Epithelial cell of proximal tubule (primary cell): ENCODE measurements at regions not wholly inside any gene's neighbourhood (a gene's known extent, or its start where the extent isn't known, plus 50 kb on each side); places are given as distances from the start of the nearest gene placed in this dataset.
A peak's percentile ranks its signal among the peaks of the same experiment; 100 is the strongest.

Experiments used
- DNase-seq: peaks from one replicate; pipeline ENCODE4 v3.0.0-alpha.2; 2011; ENCODE audit warnings: low read depth
- H3K4me3 ChIP-seq: 2 replicates; pipeline ENCODE4 v1.5.1; 2011; ENCODE audit warnings: low read depth, mild to moderate bottlenecking, low read length
- TF ChIP-seq, protein P1 (sequence below): conservative IDR thresholded peaks from 2 replicates; pipeline ENCODE4 v1.5.1; 2012; ENCODE audit warnings: low read depth, mild to moderate bottlenecking, low read length

DNA sequence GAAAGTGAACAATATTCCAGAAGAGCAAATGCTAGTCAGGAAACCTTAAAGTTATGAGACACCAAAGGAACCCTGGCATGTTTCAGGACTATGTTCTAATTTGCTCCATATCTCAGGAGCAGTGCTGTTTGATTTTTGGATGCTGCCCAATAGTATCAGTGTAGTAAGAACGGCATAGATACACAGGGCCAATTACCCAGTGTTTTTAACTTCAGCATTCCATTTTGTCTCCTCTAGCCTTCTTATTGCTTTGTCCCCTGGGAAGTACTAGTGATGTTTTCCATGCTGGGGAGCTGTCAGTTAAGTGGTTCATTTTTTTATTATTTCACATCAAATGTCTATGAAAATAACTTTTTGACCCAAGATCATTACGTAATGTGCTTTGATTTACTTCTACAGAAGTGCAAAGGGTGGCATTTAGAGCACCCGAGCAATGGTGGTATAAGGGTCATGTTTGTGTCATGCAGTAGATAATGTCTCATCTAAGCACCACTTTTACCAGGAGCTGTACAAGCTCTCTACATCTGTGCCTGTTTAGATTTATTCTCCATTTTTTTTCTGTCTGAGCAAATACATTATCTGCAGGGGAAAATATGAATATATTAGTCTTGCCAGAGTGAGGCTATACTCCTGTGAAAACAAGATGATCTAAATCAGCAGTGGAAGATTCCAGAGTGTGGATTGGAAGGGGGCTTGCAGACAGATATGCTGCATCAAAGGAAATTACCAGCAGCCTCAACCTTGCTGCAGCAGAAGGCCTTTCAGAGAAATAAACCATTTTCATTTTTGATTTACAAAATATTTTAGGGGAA lies 198.8 kb upstream of the OPRM1 start:
- no peak for DNase-seq
- TF ChIP-seq, protein P1, sequence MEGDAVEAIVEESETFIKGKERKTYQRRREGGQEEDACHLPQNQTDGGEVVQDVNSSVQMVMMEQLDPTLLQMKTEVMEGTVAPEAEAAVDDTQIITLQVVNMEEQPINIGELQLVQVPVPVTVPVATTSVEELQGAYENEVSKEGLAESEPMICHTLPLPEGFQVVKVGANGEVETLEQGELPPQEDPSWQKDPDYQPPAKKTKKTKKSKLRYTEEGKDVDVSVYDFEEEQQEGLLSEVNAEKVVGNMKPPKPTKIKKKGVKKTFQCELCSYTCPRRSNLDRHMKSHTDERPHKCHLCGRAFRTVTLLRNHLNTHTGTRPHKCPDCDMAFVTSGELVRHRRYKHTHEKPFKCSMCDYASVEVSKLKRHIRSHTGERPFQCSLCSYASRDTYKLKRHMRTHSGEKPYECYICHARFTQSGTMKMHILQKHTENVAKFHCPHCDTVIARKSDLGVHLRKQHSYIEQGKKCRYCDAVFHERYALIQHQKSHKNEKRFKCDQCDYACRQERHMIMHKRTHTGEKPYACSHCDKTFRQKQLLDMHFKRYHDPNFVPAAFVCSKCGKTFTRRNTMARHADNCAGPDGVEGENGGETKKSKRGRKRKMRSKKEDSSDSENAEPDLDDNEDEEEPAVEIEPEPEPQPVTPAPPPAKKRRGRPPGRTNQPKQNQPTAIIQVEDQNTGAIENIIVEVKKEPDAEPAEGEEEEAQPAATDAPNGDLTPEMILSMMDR: no peak
- H3K4me3 ChIP-seq: no peak overlapping the region

DNA sequence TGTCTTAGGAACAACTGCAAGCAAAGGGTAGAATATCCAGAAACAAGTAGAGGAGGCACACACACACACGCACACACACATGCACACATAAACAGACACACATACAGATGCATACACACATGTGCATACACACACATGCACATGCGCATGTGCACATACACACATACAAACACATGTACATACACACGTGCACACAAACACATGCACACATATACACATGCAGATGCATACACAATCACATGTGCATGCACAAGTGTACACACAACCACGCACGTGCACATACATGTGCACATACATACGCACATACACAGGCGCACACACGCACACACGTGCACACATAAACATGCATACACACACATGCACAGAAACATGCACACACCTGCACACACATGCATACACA lies 206.5 kb upstream of the OPRM1 start:
- TF ChIP-seq, protein P1: no peak
- DNase-seq: no peak
- H3K4me3 ChIP-seq: no peak overlapping the region

DNA sequence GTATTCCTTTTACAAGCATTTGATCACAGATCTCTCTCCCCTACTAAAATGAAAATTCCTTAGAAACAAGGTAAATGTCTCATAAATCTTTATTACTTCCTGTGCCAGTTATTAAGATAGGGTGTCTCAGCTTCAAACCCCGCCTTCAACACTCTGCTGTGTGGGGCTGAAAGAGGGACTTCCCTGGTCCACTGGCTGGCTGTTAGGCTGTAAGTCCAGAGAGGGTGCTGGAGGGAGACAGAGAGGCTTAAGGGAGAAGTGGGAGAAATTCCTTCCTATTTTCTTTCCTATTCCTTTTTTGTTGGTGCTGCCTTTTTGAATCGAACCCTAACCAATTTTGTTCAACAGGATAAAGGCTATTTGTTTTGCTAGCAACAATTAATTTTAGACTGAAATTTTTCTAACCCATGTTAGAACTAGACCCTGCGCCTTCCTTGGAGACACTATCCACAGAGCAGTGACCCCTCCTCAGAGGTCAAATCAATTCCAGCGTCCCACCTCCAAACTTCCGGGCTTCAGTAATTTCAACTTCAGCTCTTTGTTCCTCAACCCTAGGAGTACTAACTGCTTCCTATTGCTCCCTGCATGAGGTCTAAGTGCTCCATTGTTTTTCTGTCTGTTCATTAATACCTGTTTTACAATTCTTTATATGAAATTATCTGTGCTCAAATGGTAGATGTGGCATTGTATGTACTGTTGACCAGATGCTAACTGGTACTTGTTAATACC lies 207.5 kb upstream of the OPRM1 start:
- TF ChIP-seq, protein P1: no peak
- H3K4me3 ChIP-seq: no peak overlapping the region
- no peak for DNase-seq

DNA sequence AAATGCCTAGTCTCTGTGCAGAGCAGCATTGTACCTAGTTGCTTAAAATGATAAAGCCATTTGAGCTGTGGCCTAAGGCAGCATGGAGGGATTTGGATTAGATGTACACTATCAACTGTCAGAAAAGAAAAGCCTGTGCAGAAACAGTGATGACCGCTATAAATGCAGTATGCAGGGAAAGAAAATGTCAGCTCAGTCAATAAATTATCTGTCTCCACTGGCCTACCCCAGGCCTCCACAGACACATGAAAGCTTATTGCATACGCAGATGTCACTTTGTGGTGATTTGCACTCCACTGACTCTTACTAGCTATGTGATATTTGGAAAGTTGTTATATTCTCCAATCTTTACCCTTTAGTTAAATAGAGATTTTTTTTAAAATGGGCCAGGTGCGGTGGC lies 221.9 kb upstream of the OPRM1 start:
- TF ChIP-seq, protein P1: no peak
- DNase-seq: no peak
- no peak overlapping the region for H3K4me3 ChIP-seq

DNA sequence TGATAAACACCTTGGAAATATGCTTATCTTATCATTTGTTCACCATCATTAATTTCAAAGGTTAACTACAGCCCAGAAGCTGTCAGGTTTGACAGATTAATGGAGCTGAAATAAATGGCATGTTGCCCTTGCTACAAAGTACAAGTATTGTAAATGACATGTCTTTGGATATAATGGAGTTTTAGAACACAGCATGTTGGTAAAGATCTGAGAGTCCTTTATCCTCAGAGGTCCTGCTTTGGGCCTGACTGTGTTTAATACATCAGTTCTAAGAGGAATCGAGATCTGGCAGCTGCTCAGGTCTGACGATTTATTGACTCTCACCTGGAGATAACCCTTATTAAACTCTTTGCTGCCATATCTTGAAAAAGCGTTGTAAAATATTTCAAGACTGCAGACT lies 222.7 kb upstream of the OPRM1 start:
- no peak for DNase-seq

DNA sequence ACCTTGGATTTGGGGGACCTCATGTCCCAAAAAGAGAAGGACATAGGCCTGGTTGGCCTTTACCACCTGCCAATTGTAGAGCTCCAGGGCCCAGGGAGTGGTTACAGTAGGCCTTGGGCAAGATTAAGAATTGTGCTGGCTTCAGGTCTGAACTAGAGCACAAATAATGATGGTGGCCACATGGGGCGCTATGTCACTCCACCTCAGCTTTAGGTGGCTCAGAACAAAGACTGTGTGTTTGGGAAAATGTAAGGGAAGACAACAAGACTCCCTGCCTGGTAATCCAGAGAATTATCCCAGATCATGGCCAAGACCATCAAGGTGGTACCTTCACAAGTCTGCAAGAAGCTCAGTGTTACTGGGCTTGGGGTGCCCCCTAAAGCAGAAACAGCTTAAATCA lies 224.9 kb upstream of the OPRM1 start:
- TF ChIP-seq, protein P1: peak; percentile 36
- no peak for DNase-seq

More for the DNA sequence above, 222.7 kb upstream of the OPRM1 start:
- H3K4me3 ChIP-seq: no peak overlapping the region
- TF ChIP-seq, protein P1: no peak

More for the DNA sequence above, 224.9 kb upstream of the OPRM1 start:
- H3K4me3 ChIP-seq: no peak overlapping the region
